IPS DF 4.7 (cell line): ENCODE measurements at regions not wholly inside any gene's neighbourhood (a gene's known extent, or its start where the extent isn't known, plus 50 kb on each side); places are given as distances from the start of the nearest gene placed in this dataset.

Experiments
- DNase-seq: peaks from one replicate; pipeline ENCODE4 v3.0.0-alpha.2; 2013; ENCODE audit warnings: low spot score; ENCODE audit errors: extremely low read depth

- DNase-seq, result no peak
Measured at GRCh38 chr15:94893091-94893490, 661.7 kb downstream of the MCTP2 start.

DNA sequence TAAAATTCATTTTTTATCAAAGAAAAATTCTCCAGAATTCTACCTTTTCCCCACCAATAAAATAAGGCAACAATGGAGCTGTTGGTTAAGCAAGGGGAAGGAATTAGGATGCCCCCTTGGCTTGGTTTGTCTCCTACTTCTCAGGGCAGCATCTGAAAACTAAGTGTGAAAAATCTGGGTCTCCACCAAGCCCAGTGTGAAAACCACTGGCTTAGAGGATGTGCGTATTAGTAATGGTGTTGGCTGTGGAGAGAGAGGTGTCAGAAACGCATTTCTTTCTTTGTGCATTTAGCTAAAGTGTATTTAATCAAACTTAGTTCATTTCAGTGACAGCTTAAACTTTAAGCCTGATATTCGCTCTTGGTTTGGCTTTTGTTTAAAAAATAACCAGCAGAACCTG is 662.7 kb downstream of the MCTP2 start:
- DNase-seq, result no peak

DNA sequence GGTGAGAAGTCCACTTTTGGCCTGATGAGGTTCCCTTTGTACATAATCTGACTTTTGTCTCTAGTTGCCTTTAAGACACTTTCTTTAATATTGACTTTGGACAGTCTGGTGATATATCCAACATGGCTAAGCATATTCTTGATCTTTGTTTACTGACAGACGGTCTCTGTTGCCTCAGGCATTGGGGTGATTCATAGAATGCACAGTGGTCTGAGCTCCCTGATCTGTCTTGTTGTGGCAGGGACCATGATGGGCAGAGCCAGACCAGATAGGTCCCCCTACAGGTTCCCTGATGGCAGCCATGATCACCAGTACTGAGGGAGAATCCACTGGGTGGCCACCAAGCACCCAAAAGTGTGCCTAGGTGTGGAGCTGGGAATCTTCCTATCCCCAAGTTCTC is 678.1 kb downstream of the MCTP2 start:
- no peak for DNase-seq

DNA sequence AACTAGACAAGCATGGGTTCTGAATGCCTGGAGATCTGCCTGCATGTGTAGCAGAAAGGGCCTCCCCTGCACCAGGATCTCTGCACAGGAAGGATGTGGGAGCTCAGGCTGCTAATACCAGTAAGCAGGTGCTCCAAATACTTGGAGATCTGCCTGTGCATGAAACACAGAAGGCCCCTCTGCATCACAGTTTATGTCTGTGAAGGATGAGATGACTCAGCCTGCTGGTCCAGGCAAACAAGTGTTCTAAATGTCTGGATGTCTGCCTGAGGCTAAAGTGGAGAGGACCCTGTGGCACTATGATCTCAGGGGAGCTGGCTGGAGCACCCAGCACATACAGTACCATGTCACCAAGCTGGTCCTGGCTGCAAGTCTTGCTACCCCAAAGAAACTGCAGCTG is 678.8 kb downstream of the MCTP2 start:
- no peak for DNase-seq

GRCh38 chr15:94912760-94913159 is 681.4 kb downstream of the MCTP2 start:
- no peak for DNase-seq

DNA sequence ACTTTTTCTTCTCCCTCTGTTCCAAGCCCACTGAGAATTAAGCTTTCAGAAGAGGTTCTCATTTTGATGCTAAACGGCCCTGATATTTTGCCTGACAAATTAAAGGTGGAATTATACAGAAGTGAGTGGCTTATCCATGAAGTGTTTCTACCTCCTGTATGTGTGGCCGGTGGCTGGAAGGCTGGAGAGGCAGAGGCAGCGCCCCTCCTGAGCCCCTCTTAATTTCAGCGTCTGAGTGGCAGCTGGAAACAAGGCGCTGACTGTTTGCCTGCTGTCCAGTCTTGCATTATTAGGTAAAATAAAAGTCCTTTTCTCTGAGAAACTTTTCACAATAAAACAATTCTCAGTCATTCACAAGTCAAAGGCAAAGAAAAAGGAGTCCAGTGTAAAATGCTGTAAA is 685.7 kb downstream of the MCTP2 start:
- no peak for DNase-seq

DNA sequence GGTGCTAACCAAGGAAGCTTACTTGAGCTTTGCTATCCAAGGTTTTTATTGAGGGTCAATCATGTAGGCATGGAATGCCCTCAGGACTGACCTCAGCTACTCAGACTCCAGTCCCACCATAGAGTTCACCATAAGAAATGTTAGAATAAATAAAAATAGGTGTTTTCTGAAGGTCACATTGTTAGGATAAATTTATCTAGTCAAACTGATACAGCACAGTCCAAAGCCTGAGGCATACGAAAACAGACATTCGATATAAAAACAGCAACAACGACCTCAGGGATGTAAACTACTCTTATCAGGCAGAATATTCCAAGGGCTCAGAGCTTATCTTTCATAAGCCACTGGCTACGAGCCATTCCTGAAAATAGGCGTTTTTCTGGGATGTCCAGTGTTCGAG is 690.6 kb downstream of the MCTP2 start:
- DNase-seq, result no peak

DNA sequence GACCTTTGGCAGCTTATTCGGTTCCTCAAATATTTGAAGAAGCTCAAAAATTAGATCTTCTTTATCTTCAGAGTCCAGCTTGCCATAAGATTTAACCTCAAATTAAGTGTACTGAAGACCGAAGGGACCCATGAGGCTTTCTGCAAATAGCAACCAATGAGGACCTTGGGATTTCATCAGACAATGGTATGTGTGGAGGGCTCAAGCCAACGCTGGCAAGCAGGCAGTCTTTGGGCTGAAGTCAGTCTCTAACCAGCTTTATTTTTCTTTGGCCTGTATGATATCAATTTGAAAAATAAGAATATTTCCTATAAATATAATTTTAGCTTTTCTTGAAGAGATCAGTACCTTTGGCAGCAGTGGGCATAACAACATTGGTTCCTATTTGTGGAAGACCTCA is 692.7 kb downstream of the MCTP2 start:
- no peak for DNase-seq

DNA sequence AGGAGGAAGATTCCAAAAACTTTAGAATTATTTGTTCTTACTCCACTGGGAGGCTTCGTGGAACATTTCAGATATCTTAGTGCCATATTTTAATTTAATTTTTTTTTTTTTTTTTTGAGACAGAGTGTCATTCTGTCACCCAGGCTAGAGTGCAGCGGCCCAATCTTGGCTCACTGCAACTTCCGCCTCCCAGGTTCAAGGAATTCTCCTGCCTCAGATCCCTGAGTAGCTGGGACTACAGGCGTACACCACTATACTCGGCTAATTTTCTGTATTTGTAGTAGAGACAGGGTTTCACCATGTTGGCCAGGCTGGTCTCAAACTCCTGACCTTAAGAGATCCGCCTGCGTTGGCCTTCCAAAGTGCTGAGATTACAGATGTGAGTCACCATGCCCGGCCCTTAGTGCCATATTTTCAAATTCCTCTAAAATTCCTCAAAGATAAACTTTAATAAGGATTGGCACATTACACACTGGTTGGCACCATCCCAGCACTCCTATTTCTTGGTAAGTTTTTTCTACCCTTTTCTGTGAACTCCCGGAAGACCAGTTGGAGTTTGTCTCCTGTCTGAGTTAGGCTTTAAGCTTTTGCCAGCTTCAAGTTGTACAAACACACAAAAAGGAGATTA is 693.7 kb downstream of the MCTP2 start:
- DNase-seq, result no peak

DNA sequence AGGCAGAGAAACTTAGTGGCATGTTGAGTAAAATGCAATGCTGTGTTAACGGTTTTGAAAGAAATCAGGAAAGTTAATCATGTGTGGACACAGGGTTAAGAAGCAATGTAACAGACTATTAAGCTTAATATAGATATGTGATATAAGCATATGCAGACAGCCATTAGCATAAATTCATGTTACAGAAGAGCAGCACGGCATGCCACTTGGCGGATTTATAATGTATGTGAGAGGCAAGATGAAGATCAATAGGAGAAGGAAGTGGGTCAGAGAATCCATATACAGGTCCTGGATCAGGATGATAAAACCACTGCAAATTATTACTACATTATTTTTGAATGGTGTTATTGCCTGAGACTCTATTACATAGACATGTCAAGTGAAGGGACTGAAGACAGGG is 694.3 kb downstream of the MCTP2 start:
- DNase-seq, result no peak

- no peak for DNase-seq
Measured at GRCh38 chr15:94927003-94927402, 695.6 kb downstream of the MCTP2 start.

DNA sequence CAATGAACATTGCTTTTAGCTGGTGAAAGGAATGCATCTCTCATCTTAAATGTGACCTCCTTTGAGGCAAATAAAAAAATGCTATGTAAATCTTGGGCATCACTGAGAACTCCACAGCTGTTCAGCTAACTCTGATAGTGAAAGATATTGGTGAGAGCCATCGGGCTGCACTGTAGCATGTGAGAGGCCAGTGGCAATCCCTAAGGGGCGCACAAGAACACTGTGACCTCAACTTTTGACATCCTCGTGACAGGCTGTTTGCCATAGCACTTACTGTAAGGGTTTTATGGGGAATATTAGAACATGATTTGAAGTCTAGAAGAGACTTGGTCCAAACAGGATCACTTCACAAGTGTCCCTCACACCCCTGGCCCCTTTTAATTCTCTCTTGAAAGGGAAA is 697.9 kb downstream of the MCTP2 start:
- no peak for DNase-seq

- no peak for DNase-seq
Measured at GRCh38 chr15:94930441-94930840, 699.1 kb downstream of the MCTP2 start.

GRCh38 chr15:94930960-94931359 is 699.6 kb downstream of the MCTP2 start:
- no peak for DNase-seq

GRCh38 chr15:94934440-94934839 is 703.1 kb downstream of the MCTP2 start:
- no peak for DNase-seq

- DNase-seq, result no peak
Measured at GRCh38 chr15:94937242-94937641, 705.9 kb downstream of the MCTP2 start.

- no peak for DNase-seq
Measured at GRCh38 chr15:94943888-94944287, 712.5 kb downstream of the MCTP2 start.

DNA sequence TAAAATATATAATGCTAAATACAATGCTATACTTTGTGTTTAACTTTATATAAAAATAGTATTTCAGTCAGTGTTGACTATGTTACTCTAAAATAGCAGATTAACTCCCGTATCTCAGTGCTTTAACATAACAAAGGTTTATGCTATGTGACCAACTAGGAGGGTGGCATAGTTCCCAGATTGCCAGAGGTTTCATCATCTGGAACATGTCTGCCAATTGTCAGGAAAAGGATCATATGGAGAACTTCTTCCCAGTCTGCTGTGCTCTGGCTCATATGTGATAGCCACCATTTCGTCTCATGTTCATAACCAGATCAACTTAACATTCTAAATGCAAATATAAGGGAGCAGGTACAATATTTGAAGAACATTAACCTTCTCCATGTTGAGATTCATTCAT is 720.2 kb downstream of the MCTP2 start:
- DNase-seq, result no peak

GRCh38 chr15:94963953-94964352 is 732.6 kb downstream of the MCTP2 start:
- DNase-seq, result no peak

GRCh38 chr15:94965593-94965992 is 734.2 kb downstream of the MCTP2 start:
- no peak for DNase-seq

GRCh38 chr15:94968133-94968532 is 736.8 kb downstream of the MCTP2 start:
- no peak for DNase-seq

- no peak for DNase-seq
Measured at GRCh38 chr15:94970096-94970495, 738.7 kb downstream of the MCTP2 start.

DNA sequence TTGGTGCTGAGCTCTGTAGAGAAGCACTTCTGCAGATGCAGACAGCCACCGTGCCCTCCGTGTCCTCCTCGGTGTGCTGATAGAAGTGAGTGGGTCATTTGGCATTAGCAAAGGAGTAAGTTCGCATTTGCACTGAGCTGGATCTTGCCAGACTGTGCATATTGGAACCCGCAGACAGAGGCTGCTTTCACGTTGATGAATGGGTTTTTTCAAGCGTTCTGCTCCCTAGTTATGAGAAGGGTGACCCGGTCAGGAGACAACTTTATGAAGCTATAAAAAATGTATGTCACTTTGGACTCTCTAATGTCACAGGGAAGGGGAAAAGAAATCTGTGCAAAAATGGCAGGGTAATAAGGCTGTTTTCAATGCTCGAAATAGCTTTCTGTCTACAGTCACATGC is 739.4 kb downstream of the MCTP2 start:
- no peak for DNase-seq

DNA sequence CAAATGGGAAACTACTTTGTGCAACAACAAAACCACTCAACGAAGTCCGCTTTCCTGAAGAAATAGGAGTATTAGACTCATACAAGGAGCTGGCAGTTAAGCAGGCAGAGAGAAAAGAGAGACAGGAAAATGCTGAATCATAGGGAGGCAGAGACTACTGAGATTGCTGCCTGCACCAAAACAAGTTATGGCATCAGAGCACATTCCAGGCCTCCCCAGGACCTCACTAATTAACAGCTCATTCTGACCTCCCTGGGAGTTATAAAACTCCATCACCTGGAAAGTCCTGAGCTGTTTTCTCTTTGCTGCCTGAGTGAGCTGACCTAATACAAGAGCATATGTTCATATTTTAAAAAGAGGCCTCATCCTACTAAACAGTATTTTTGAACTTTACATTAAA is 741.0 kb downstream of the MCTP2 start:
- DNase-seq, result no peak
